HL-60 (cell line): ENCODE measurements at regions not wholly inside any gene's neighbourhood (a gene's known extent, or its start where the extent isn't known, plus 50 kb on each side); places are given as distances from the start of the nearest gene placed in this dataset.

ENCODE experiments used
- CTCF ChIP-seq: IDR thresholded peaks from one replicate; pipeline ENCODE4 v1.5.1; 2011; ENCODE audit warnings: low read length, control low read depth, inconsistent platforms; ENCODE audit not compliant: insufficient read depth
- GABPA ChIP-seq: IDR thresholded peaks from 2 replicates; pipeline ENCODE4 v1.6.1; 2012; ENCODE audit warnings: low read depth
- POLR2AphosphoS5 ChIP-seq: IDR thresholded peaks from 2 replicates; pipeline ENCODE4 v1.6.1; 2012; ENCODE audit warnings: low read depth
- REST ChIP-seq: IDR thresholded peaks from 2 replicates; pipeline ENCODE4 v1.6.1; 2012; ENCODE audit warnings: low read depth; ENCODE audit not compliant: insufficient replicate concordance
- SPI1 ChIP-seq: IDR thresholded peaks from 2 replicates; pipeline ENCODE4 v1.6.1; 2012; ENCODE audit warnings: low read depth, mild to moderate bottlenecking, borderline replicate concordance

- TF ChIP-seq REST, result no peak
- no peak for TF ChIP-seq CTCF
- TF ChIP-seq POLR2AphosphoS5, result no peak
- TF ChIP-seq GABPA, result no peak
- no peak for TF ChIP-seq SPI1
Observed at GRCh38 chr18:61047794-61048193, 285.4 kb upstream of the CDH20 start.
